ENCODE measurements at regions not wholly inside any gene's neighbourhood (a gene's known extent, or its start where the extent isn't known, plus 50 kb on each side); places are given as distances from the start of the nearest gene placed in this dataset.

GRCh38 chr5:141795421-141795820 is 82.8 kb downstream of the PCDH1 start:
- no peak overlapping the region for H3K4me3 ChIP-seq (ENCODE audit: extremely low read depth in 1 of 4, insufficient read depth in 2 of 4, low read depth in 3 of 4, low read length in 4 of 4)
- no peaks in the 10 kb centered on the region for H3K79me2 ChIP-seq (ENCODE audit: control insufficient read depth in 1 of 2, insufficient read depth in 2 of 2, low read length in 2 of 2)
- H3K9ac ChIP-seq (replicated peaks in 1 of 4; ENCODE audit: extremely low read depth in 1 of 4, low read depth in 3 of 4, low read length in 3 of 4), result peak overlapping the region in 1 of 4 experiments; percentile 4; a peak in 1 of 7 replicates
- no peak overlapping the region for H3K14ac ChIP-seq (ENCODE audit: insufficient read length)
- no peaks in the 10 kb centered on the region; the same call in 1 of the 2 replicates for H3K23me2 ChIP-seq (ENCODE audit: low read depth, low read length)
- H3K36me3 ChIP-seq (ENCODE audit: control insufficient read depth in 2 of 4, insufficient read depth in 4 of 4, low read length in 3 of 4), result no peaks in the 10 kb centered on the region
- H3K27ac ChIP-seq (ENCODE audit: low read depth, low read length), result no peak overlapping the region
- H3K4me2 ChIP-seq (ENCODE audit: insufficient read depth in 1 of 2, low read depth in 2 of 2, low read length in 2 of 2), result no peak overlapping the region
- no peaks in the 10 kb centered on the region for H3K9me3 ChIP-seq (ENCODE audit: insufficient read depth in 2 of 2, low read depth in 1 of 2, low read length in 1 of 2)
- no peak overlapping the region for H4K8ac ChIP-seq (ENCODE audit: extremely low read depth, insufficient read depth, low read length)
- peak overlapping the region; percentile 12 for H4K91ac ChIP-seq (replicated peaks; ENCODE audit: insufficient read length, low read length)
- H3K27me3 ChIP-seq (replicated peaks in 1 of 4; ENCODE audit: control insufficient read depth in 3 of 4, extremely low read depth in 1 of 4, insufficient read depth in 3 of 4, low read length in 3 of 4), result no peaks in the 10 kb centered on the region
- no peak overlapping the region for H2BK5ac ChIP-seq (ENCODE audit: low read depth, low read length)
- DNase-seq (ENCODE audit: low read depth in 1 of 2, low spot score in 2 of 2) (no peak), FAIRE-seq (no peak)
- CTCF ChIA-PET (ENCODE audit: partially characterized antibody), result interaction anchor here (1.4 to 16.7 kb wide), 10 partner anchors 10 to 165 kb away, joined by 3 to 210 read pairs (median 12); partner anchors contain the start of gene PCDH1
- POLR2A ChIA-PET (ENCODE audit: partially characterized antibody), result interaction anchor here (0.9 to 1.7 kb wide), 4 partner anchors 9 to 127 kb away, joined by 3 to 5 read pairs (median 3); no protein-coding TSS in a partner anchor
- H3K23ac ChIP-seq (ENCODE audit: insufficient read length), result no peak overlapping the region
- no peaks in the 10 kb centered on the region for H4K20me1 ChIP-seq (replicated peaks in 1 of 2; ENCODE audit: control insufficient read depth in 1 of 2, insufficient read depth in 2 of 2, low read length in 2 of 2)
- no peak overlapping the region for H3K4ac ChIP-seq (replicated peaks; ENCODE audit: insufficient read length, low read depth, low read length)
- H2AFZ ChIP-seq (ENCODE audit: low read length), result no peak overlapping the region
- WGBS, 2 experiments (ENCODE audit: extremely low coverage in 1 of 2, insufficient coverage in 1 of 2, insufficient read length in 1 of 2, insufficient replicate concordance in 2 of 2, low coverage in 1 of 2, low lambda C conversion rate in 2 of 2, missing lambda C conversion rate in 1 of 2), result 86% methylated on average over 5 of the region's 5 CpGs; no CpG with 5 or more reads in 1 of the 2 experiments
- H2BK12ac ChIP-seq (ENCODE audit: low read depth, low read length), result peak overlapping the region; percentile 75; the same call in 1 of the 2 replicates
- H3K79me1 ChIP-seq (ENCODE audit: low read depth, low read length), result no peaks in the 10 kb centered on the region
- H2AK5ac ChIP-seq (ENCODE audit: low read depth, low read length), result no peak overlapping the region
- 0 out of 2 replicates have a peak overlapping the region, but pooled peaks have one; percentile 83 for H2BK15ac ChIP-seq (ENCODE audit: low read length)
- no peak overlapping the region for H2BK120ac ChIP-seq (replicated peaks; ENCODE audit: low read depth, low read length)
- no peak overlapping the region for H4K5ac ChIP-seq (ENCODE audit: insufficient read length, low read depth, low read length)
- peak overlapping the region; percentile 86; the same call in 1 of the 2 replicates for H2BK20ac ChIP-seq (ENCODE audit: low read length)
- peaks cover 0 to 9% (median 2%) of the 10 kb centered on the region in 4 experiments; a peak in 2 of 7 replicates for H3K4me1 ChIP-seq (replicated peaks in 1 of 4; ENCODE audit: control insufficient read depth in 3 of 4, insufficient read depth in 4 of 4, low read length in 3 of 4)
- H3K56ac ChIP-seq (replicated peaks; ENCODE audit: insufficient read length, low read depth, low read length), result no peak overlapping the region
- H3K18ac ChIP-seq (ENCODE audit: extremely low read depth, low read length), result peak overlapping the region; percentile 62; the same call in 1 of the 2 replicates
- TF ChIP-seq RBBP5 (IDR thresholded peaks at IDR 0.05; ENCODE audit: borderline replicate concordance, low read depth, low read length) (no peak), CHD1 (IDR thresholded peaks at IDR 0.05; ENCODE audit: low read depth, low read length) (no peak), CBX5 (IDR thresholded peaks at IDR 0.05; ENCODE audit: low read depth, low read length) (no peak), NANOG (IDR thresholded peaks at IDR 0.05; ENCODE audit: insufficient read depth, low read depth, low read length, poor library complexity, severe bottlenecking) (no peak), HDAC6 (IDR thresholded peaks at IDR 0.05; ENCODE audit: low read depth, low read length) (no peak), KDM4A (IDR thresholded peaks at IDR 0.05; ENCODE audit: low read depth, low read length, severe bottlenecking) (no peak), KDM1A (IDR thresholded peaks at IDR 0.05; ENCODE audit: borderline replicate concordance, low read length) (no peak), E2F6 (IDR thresholded peaks at IDR 0.05) (no peak), TBP (IDR thresholded peaks at IDR 0.05; ENCODE audit: low read depth, low read length) (no peak), EGR1 (IDR thresholded peaks at IDR 0.05; ENCODE audit: borderline replicate concordance, low read depth, low read length) (no peak), TEAD4 (IDR thresholded peaks at IDR 0.05; ENCODE audit: low read depth, low read length) (no peak), SIRT6 (IDR thresholded peaks at IDR 0.05; ENCODE audit: low read length) (no peak), EP300 (IDR thresholded peaks at IDR 0.05; ENCODE audit: borderline replicate concordance in 1 of 2, low read depth in 2 of 2, low read length in 2 of 2) (no peak)

Measured in H1 (cell line).